ENCODE measurements at regions not wholly inside any gene's neighbourhood (a gene's known extent, or its start where the extent isn't known, plus 50 kb on each side); places are given as distances from the start of the nearest gene placed in this dataset.
A peak's percentile ranks its signal among the peaks of the same experiment; 100 is the strongest.

DNA sequence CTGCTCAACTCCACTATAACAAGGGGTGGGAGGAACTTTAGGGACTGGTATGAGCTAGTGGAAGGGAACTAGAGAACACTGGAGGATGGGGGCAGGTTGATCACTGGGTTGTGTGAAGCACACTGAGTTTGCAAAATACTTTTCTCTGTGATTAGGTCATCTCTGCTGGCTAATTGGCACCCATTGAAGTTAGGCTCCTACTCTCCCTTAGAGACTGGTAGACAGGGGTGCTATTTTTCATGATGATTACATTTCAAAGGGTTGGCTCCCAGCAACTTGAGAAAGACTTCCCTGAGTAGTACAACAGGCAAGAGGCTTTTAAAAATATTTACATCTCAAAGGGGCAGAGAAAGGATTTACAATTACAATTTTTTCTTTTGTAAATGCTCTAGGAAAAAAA, 50.4 kb upstream of the MTAP start:
- H3K14ac ChIP-seq (ENCODE audit: insufficient read depth, low read length) = no peak overlapping the region
- H3K9ac ChIP-seq (ENCODE audit: extremely low read depth, insufficient read length, low read length) = no peak overlapping the region
- no peaks in the 10 kb centered on the region for H3K79me1 ChIP-seq (ENCODE audit: insufficient read depth, low read depth, low read length, poor library complexity, severe bottlenecking)
- H3K18ac ChIP-seq (ENCODE audit: insufficient read length, low read depth, low read length) = no peak overlapping the region
- Mint-ChIP-seq H3K27me3 (ENCODE audit: low read depth) (peaks cover 100% of the 10 kb centered on the region), H3K27ac (0 out of 7 replicates have a peak overlapping the region, but pooled peaks of 1 of the 3 experiments have one; percentile 9), H3K4me3 (no peak overlapping the region), H3K9me3 (peaks cover 0 to 2% of the 10 kb centered on the region in 2 experiments; a peak in 1 of 5 replicates), H3K36me3 (ENCODE audit: insufficient read depth in 1 of 3, low read depth in 3 of 3) (no peaks in the 10 kb centered on the region), H3K4me1 (peaks cover 7% of the 10 kb centered on the region in 2 experiments)
- no peak overlapping the region for H2BK15ac ChIP-seq (ENCODE audit: low read depth, low read length)
- H4K20me1 ChIP-seq (ENCODE audit: control insufficient read depth, insufficient read depth, insufficient read length) = no peaks in the 10 kb centered on the region
- H2BK20ac ChIP-seq (ENCODE audit: low read depth, low read length, poor library complexity, severe bottlenecking) = no peak overlapping the region
- no peak overlapping the region for H2BK120ac ChIP-seq (ENCODE audit: low read depth, low read length, poor library complexity, severe bottlenecking)
- no peaks in the 10 kb centered on the region for H3K4me1 ChIP-seq (ENCODE audit: insufficient read depth, low read length)
- H3T11ph ChIP-seq (ENCODE audit: low read length) = no peak overlapping the region
- no peak overlapping the region for H4K5ac ChIP-seq (ENCODE audit: insufficient read length, low read depth, low read length)
- no peak overlapping the region for H3K23ac ChIP-seq (ENCODE audit: insufficient read length, low read depth, low read length)
- no peaks in the 10 kb centered on the region for H3K23me2 ChIP-seq (ENCODE audit: insufficient read length, low read depth, low read length, poor library complexity, severe bottlenecking)
- no peak overlapping the region for H2AK5ac ChIP-seq (ENCODE audit: insufficient read length, low read length)
- peak; percentile 62 for DNase-seq
- peaks cover 75% of the 10 kb centered on the region for H3K27me3 ChIP-seq (ENCODE audit: insufficient read depth, low read length)
- TF ChIP-seq, protein P1, sequence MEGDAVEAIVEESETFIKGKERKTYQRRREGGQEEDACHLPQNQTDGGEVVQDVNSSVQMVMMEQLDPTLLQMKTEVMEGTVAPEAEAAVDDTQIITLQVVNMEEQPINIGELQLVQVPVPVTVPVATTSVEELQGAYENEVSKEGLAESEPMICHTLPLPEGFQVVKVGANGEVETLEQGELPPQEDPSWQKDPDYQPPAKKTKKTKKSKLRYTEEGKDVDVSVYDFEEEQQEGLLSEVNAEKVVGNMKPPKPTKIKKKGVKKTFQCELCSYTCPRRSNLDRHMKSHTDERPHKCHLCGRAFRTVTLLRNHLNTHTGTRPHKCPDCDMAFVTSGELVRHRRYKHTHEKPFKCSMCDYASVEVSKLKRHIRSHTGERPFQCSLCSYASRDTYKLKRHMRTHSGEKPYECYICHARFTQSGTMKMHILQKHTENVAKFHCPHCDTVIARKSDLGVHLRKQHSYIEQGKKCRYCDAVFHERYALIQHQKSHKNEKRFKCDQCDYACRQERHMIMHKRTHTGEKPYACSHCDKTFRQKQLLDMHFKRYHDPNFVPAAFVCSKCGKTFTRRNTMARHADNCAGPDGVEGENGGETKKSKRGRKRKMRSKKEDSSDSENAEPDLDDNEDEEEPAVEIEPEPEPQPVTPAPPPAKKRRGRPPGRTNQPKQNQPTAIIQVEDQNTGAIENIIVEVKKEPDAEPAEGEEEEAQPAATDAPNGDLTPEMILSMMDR (conservative IDR thresholded peaks at IDR 0.05) = no peak
- H3K4me2 ChIP-seq (ENCODE audit: insufficient read depth, insufficient read length, low read length) = no peak overlapping the region
- no peak overlapping the region for H2BK12ac ChIP-seq (ENCODE audit: insufficient read length, low read depth, low read length)
- no peak overlapping the region for H4K8ac ChIP-seq (replicated peaks; ENCODE audit: insufficient read length, low read depth, low read length)
- H3K56ac ChIP-seq (ENCODE audit: insufficient read length, low read depth, low read length) = no peak overlapping the region
- no peaks in the 10 kb centered on the region for H3K9me3 ChIP-seq (ENCODE audit: control insufficient read depth, low read depth, low read length)
- H3K79me2 ChIP-seq (ENCODE audit: insufficient read depth, low read length) = no peaks in the 10 kb centered on the region
- H2AFZ ChIP-seq (ENCODE audit: low read length) = no peak overlapping the region
- no peak overlapping the region for H3K27ac ChIP-seq (ENCODE audit: insufficient read length, low read depth, low read length)
- no peak overlapping the region for H3K4ac ChIP-seq (ENCODE audit: low read depth, low read length)
- H2BK5ac ChIP-seq (ENCODE audit: insufficient read length, low read length) = no peak overlapping the region
- no peak overlapping the region for H4K91ac ChIP-seq (ENCODE audit: insufficient read length, low read depth, low read length)

Data from H9 (cell line).